Fibroblast of skin of scalp (primary cell): ENCODE measurements at regions not wholly inside any gene's neighbourhood (a gene's known extent, or its start where the extent isn't known, plus 50 kb on each side); places are given as distances from the start of the nearest gene placed in this dataset.
"Not testable (repeated sequence)": the region's sequence is repeated elsewhere in the genome, so short reads cannot be mapped to it uniquely, and the experiment has no call there.

Experiments used
- DNase-seq: peaks from one replicate; pipeline ENCODE4 v3.0.0-alpha.2; 2013

DNA sequence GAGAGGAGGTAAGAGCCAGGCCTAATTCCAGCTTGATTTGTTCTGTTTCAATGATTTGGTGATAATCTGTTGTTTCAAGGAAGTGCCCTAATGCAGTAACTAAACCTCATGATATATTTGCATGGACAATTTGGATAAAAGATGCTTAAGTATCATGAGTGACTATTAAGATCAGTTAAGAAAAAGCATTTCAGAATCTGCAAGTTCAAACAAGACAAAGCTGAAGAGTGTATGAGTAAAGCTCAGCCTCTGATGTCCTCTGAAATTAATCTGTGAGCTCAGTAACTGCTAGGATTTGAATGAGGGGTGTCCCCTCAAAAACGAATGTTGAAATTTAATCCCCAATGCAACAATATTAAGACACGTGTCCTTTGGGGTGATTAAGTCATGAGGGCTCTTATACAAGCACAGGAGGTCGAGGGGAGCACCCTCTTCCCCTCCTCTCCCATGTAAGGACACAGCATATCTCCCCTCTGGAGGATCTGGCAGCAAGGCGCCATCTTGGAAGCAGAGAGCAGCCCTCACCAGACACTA, 949.2 kb downstream of the GALC start:
- no peak for DNase-seq

DNA sequence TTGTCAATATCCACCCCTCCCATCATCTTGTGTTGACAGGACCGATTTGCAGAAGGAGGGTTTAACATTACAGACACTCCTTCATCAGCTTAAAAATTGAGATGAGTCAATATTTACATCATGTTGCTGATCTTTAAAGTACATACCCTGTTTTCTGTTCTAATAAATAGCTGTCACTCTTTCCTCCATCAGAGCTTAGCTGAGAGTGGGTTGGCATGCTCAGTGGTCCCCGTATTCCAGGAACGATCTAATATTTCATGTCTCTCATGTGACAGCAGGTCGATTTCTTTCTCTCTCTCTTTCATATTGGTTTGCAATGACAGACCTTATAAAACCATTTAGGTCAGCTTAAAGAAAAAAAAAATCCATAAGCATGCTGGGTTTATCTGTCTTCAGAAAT, 950.6 kb downstream of the GALC start:
- no peak for DNase-seq

DNA sequence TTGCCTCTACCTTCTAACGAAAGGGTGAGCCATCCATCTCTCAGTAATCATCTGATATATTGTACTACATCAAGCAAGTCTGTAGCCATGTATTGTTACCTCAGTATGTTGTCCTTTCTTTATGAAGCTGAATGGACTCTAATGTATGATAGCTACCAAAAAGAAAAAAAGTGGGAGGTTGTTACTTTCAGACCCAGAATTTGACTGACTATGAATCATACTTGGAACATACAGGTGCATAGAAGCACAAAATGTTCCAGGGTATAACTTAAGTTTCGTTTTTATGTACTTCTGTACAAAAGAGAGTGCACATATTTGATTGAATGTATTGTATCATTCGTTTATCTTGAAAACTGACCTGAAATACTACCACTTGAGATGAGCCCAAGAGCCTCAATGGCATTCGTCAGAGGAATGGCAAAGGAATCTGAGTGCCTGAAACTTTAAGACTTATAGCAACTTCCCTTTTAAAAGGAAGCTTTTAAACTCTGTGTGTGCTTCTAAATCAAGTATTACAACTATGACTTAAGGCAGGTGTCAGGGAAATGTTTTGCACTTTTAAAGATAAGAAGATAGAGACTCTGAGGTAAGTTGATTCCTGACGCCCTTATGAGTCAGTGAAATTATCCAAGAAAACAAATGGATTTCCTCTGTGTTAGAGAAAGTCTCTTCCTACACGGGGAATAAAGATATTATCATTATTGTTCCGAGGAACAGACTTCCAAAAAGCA, 951.5 kb downstream of the GALC start:
- DNase-seq: no peak

DNA sequence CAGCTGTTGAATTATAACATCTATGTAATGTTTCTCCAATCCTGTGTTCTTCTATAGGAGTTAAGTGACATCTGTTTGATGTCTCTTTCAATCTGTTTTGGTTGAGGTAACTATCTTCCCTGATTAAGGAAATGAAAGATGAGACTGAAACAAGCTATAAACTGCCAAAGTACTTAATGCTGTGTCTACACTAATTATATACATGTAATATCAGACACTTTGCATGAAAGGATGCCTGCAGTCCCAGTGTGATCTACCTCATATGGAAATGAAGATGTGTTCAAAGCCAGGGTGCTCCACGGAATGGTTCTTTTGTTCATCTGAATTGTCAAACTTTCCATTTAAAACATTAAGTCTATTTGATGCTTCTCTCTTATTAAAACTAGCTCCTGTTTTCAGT, 958.3 kb downstream of the GALC start:
- no peak for DNase-seq

DNA sequence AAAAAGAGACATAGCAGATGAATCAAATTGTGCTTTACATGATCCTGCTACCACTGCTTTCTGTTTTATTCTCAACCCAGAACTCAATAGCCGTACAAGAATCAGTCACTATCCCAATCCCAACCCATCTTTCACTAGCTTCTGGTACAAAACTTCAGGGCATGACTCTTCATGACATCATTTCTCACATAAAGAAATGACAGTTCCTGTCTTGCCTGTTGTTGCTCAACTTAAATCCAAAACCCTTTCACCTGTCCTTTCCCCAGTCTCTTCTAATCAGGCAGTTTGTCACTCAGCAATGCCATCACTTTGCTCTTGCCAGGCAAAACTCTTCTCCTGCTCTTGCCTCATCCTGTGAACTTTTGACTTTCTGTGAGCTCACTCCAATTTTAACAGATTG, 962.8 kb downstream of the GALC start:
- no peak for DNase-seq

DNA sequence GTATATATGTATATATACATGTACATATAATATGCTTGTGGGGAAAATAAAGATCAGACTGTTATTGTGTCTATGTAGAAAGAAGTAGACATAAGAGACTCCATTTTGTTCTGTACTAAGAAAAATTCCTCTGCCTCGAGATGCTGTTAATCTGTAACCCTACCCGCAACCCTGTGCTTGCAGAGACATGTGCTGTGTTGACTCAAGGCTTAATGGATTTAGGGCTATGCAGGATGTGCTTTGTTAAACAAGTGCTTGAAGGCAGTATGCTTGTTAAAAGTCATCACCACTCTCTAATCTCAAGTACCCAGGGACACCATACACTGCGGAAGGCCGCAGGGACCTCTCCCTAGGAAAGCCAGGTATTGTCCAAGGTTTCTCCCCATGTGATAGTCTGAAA, 972.9 kb downstream of the GALC start:
- not testable (repeated sequence) for DNase-seq

- DNase-seq: no peak
These were observed 974.7 kb downstream of the GALC start for GRCh38 chr14:87018294-87018693.

GRCh38 chr14:87017335-87017734, 975.6 kb downstream of the GALC start:
- no peak for DNase-seq

DNA sequence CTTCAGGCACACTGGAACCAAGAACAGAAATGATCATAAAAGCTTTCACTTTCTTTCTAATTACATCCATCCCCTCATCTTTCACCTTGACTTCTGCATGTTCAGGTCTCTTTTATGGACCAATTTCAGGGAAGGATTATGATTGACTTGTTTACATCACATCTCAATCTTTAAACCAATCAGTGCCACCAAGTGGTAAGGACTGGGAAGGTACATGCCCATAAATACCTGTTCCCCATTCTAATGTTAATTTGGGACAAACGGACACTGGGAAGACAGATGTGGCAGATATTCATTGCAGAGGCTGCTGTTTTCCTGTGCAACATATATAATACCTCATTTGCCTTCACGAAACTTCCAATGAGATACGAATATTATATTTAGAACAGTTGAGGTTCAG, 978.1 kb downstream of the GALC start:
- DNase-seq: no peak

- DNase-seq: peak; percentile 86
These were observed 979.4 kb downstream of the GALC start for GRCh38 chr14:87013583-87013982.

GRCh38 chr14:87008965-87009364, 984.0 kb downstream of the GALC start:
- DNase-seq: peak; percentile 22

GRCh38 chr14:87005280-87005679, 987.7 kb downstream of the GALC start:
- peak; percentile 36 for DNase-seq

DNA sequence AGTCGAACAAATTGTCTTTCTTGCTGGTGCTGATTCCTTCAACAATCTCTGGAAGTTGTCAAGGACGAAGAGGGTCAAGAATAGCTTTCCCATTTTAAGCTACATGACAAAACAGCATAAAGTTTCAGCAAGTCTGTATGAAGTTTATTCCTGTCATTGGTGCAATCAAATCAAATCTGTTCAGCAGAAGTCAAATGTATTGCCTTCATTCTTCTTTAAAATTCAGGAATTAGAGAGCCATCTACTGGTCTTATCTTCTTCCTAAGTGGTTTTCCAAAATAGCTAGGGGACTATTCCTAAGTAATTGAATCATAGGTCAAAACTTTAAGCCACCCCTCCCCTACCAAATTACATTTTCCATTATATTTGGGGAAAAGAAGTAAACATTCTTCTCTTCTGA, 990.2 kb downstream of the GALC start:
- DNase-seq: peak; percentile 52

GRCh38 chr14:87001333-87001732, 991.6 kb downstream of the GALC start:
- DNase-seq: no peak

DNA sequence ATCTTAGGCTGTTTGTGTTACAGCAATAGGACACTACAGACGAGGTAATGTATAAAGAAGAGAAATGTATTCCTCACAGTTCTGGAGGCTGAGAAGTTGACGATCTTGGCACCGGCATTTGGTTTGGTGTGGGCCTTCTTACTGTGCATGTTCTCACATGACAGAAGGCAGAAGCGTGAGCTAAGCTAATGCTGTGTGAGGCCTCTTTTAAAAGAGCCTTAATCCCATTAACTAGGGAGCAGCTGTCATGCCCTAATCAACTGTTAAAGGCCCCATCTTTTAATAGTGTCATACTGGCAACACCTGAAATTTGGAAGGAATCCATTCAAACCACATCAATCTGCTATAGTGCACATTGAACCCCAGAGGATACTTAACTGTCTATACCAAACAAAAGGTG, 992.9 kb downstream of the GALC start:
- no peak for DNase-seq

DNA sequence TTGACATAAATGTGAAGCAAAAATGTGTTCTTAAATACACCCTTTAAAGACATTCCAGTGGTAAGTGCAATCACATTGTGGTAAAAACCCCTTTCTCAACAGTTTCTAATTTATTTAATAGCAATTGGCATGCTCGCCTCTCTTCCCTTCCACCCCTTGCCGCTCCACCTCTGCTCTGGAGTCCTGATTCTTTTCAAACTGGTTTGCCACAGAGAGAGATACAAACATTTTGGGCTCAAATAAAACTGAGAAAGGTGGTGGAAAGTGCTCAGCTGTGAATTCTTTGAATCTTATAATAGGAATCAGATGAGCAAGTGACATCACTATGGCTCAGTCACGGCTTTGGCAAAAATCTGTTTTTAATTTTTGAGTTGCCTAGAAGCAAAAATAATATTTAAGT, 993.9 kb downstream of the GALC start:
- peak; percentile 75 for DNase-seq

GRCh38 chr14:86997271-86997670, 995.7 kb downstream of the GALC start:
- DNase-seq: no peak

DNA sequence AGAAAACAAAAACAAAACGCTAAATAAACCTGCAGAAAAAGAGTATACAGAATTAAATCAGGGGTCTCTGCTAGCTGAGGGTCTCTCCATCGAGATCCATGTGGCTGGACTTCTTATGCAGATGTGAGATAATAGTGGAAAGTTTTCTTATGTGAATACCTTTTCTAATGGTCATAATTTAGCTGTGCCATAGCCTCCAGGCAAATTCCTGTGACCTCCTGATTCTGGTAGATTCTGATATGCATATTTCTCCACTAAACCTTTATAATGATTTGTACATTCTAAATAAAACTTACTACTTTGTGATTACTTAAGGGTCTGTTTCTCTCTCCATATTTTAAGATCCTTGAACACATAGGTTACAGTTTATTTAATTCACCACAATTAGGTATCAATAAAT, 1002.6 kb downstream of the GALC start:
- DNase-seq: no peak

- DNase-seq: no peak
These were observed 1003.7 kb downstream of the GALC start for GRCh38 chr14:86989285-86989684.

DNA sequence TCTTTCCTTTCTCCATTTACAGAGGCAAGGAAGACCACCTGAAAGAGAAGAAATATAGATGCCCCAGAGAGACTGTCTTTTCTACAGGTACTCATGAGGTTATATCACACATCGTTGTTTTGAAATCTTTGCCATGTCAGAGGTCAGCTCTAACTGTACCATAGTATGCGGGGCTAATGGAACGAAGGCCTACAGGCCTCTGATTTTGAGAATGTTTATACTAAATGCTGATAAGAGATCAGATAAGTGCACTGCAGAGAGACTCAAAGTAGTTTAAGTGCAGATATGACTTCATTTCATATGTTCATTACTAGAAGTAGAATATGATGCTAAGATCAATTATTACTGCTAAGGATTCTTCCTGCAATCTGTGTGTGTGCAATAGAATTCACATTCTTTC, 1005.0 kb downstream of the GALC start:
- no peak for DNase-seq

- no peak for DNase-seq
These were observed 1019.8 kb downstream of the GALC start for GRCh38 chr14:86973177-86973576.

- no peak for DNase-seq
These were observed 1021.7 kb downstream of the GALC start for GRCh38 chr14:86971292-86971691.

DNA sequence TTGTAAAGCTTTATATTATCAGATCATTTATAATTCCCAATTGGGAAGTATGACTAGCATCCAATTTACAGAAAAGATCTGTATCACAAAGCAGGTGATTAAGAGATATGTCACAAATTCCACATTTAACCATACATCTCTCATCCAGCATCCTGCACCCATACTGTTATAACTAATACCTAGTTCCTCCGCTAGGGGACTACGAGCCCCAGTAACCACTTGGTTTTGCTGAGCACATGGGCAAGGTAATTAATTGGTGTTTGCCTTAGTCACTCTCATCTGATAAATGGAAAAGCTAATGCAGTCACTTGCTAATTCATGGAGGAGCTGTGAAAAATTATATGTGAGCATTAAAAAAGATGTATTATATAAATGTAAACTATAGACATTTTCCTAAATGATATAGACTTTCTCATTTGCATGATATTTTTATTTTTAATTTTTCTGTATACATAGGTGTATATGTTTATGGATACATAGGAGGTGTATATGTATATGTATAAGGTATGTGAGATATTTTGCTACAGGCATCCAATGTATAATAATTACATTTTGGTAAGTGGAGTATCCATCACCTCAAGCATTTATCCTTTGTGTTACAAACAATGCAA, 1031.8 kb downstream of the GALC start:
- peak; percentile 12 for DNase-seq

DNA sequence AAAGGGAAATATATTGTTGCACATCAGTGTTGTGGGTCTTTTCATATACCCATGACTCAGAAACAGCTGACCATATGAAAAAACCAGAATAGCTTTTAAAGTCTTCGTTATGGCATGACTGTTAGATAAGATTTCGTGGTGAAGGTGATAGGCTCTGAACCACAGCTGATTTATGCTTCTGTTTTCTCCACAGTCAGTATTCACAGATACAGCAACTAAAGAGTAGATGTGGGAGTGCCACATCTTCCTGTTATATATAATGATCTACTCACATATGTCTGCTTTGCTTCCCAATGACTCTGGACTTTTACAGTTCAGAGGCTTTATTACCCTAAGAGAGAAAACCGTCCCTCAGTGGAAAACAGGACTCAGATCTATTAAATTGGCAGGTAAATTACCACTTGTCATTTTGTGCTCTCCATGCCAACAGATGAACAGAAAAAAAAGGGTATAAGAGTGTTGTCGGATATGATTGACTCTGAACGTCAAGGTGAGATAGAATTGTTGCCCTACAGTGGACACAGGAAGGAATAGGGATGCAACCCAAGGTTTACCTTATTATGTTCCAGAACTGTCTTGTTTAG, 1037.1 kb downstream of the GALC start:
- no peak for DNase-seq
